Thoracic aorta (tissue), 2 donors: ENCODE measurements at regions not wholly inside any gene's neighbourhood (a gene's known extent, or its start where the extent isn't known, plus 50 kb on each side); places are given as distances from the start of the nearest gene placed in this dataset.
"Not testable (repeated sequence)": the region's sequence is repeated elsewhere in the genome, so short reads cannot be mapped to it uniquely, and the experiment has no call there.

Experiments used
- ATAC-seq: fragments of 150-250 bp; one replicate; pipeline ENCODE4 v1.8.0; 2017; ENCODE audit warnings: low read depth; ENCODE audit not compliant: insufficient number of reproducible peaks, low FRiP score
- DNase-seq: peaks from one replicate; pipeline ENCODE4 v3.0.0-alpha.2; 2020; ENCODE audit warnings: low spot score
- H3K27ac ChIP-seq, 2 donors: fragments of 200-600 bp; sonication (generic); 1 replicate in 1 of 2; 2 replicates in 1 of 2; pipeline ENCODE4 v1.5.1; 2016; ENCODE audit warnings: mild to moderate bottlenecking in 2 of 2, moderate library complexity in 2 of 2
- H3K27me3 ChIP-seq: fragments of 200-600 bp; sonication (generic); replicated peaks from 2 replicates; pipeline ENCODE4 v1.6.0; 2016; ENCODE audit warnings: mild to moderate bottlenecking; ENCODE audit not compliant: insufficient read depth
- H3K36me3 ChIP-seq: fragments of 200-600 bp; sonication (generic); one replicate; pipeline ENCODE4 v1.5.1; 2016
- H3K4me1 ChIP-seq, 2 donors: fragments of 200-600 bp; sonication (generic); 1 replicate in 1 of 2; 2 replicates in 1 of 2; pipeline versions ENCODE4 v1.5.1 to v1.6.0; 2016; ENCODE audit warnings: low read depth in 2 of 2, mild to moderate bottlenecking in 1 of 2; ENCODE audit not compliant: control insufficient read depth in 1 of 2
- H3K4me3 ChIP-seq: fragments of 200-600 bp; sonication (generic); 2 replicates; pipeline ENCODE4 v1.5.1; 2016; ENCODE audit warnings: mild to moderate bottlenecking
- H3K9me3 ChIP-seq: fragments of 200-600 bp; sonication (generic); 2 replicates; pipeline ENCODE4 v1.5.1; 2016
- CTCF ChIP-seq: fragments of 200-600 bp; sonication (generic); IDR thresholded peaks from one replicate; pipeline ENCODE4 v1.5.1; 2019; ENCODE audit warnings: antibody characterized with exemption

DNA sequence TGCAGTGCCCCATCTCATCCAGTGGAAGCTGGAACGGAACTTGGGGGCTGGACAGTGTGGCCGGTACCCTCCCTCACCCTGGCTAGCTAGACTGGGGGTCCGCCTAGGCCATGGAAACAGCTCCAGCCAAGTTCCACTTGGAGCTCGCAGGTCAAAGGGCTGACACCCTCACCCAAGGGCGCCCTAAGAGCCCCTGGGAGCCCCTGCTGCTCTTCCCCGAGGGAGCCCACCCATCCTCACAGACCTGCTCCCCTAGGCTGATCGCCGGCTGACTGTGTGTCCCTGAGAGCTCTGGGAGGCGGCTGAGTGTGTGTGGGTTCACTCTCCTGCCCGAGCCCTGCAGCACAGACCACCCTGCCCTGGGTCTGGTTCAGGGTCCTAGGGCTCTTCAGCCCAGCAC is 118.2 kb upstream of the OTOS start:
- Histone ChIP-seq H3K4me1 (peaks cover 13 to 31% of the 10 kb centered on the region in 2 donors), H3K27me3 (no peaks in the 10 kb centered on the region), H3K4me3 (no peak overlapping the region), H3K27ac (peak overlapping the region; percentile 90 to 100), H3K36me3 (no peaks in the 10 kb centered on the region), H3K9me3 (no peaks in the 10 kb centered on the region)
- no peak for ATAC-seq
- DNase-seq: no peak
- TF ChIP-seq CTCF: no peak

DNA sequence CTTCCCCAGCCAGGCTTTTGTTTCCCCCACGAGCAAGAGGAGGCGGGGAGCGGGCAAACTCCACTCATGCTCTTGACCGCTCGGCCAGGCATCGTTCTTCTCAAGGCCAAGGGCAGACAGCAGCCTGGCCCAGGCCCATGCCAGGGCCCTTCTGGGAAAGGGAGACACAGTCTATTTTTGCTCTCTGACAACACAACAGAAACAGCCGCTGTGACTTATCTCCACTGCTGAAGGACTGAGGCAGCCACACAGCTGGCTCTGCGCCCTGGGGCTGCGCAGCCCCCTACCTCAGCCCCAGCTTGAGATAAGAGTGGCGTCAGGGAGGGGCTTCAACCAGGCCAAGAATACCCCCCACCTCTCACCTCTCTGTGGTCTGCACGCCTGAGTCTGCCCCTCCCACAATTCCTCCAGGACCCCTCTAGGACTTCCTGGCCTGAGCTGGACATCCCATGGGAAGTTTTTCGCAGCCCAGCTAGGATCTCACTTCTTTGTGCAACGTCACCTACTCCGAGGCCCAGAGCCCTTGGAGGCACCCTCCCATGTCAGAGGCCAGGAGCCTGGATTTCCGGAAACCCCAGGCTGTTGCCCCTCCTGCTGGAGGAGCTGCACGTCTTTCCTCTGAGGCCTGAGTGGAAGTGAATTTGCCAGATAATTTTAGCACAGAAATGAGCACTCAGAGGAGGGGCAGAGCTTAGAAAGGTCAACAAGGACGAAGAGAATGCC is 118.9 kb upstream of the OTOS start:
- H3K36me3 ChIP-seq: no peaks in the 10 kb centered on the region
- ATAC-seq (peak; percentile 69), DNase-seq (peak; percentile 80)
- H3K9me3 ChIP-seq: no peaks in the 10 kb centered on the region
- TF ChIP-seq CTCF: peak; percentile 9
- peak overlapping the region; percentile 23 for H3K4me3 ChIP-seq
- H3K4me1 ChIP-seq: peaks cover 13 to 31% of the 10 kb centered on the region in 2 donors
- peak overlapping the region; percentile 90 to 100 for H3K27ac ChIP-seq
- H3K27me3 ChIP-seq: no peaks in the 10 kb centered on the region

DNA sequence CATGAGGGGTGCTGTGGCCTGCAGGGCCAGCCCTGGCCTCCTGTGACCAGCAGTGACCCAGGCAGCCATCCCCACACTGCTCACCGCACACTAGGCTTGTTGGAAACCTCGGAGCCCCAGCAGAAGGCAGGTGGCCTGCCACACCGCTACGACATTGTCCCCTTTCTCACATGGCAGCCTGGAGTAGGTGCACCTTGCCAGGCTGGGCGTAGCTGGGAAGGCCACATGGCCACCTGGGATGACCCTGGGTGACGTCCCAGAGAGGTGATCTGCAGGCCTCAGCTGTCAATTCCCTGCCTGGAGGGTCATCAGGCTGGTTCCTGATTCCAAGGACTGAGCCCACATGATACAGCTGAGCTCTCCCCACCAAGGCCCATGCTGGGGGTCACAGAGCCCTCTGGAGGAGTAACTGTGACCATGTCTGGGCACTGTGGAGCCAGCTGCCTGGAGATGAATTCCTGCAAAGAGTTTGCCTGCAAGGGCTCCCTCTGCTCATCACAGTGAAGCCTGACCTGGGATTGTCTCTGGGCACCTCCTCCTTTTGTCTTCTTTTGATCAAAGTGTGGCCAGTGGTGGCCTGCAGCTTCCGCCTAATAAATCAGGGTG is 119.6 kb upstream of the OTOS start:
- peaks cover 13 to 31% of the 10 kb centered on the region in 2 donors for H3K4me1 ChIP-seq
- ATAC-seq: no peak
- no peaks in the 10 kb centered on the region for H3K9me3 ChIP-seq
- H3K27ac ChIP-seq: peak overlapping the region; percentile 90 to 100
- DNase-seq: no peak
- no peaks in the 10 kb centered on the region for H3K36me3 ChIP-seq
- H3K4me3 ChIP-seq: no peak overlapping the region
- no peaks in the 10 kb centered on the region for H3K27me3 ChIP-seq
- no peak for TF ChIP-seq CTCF

DNA sequence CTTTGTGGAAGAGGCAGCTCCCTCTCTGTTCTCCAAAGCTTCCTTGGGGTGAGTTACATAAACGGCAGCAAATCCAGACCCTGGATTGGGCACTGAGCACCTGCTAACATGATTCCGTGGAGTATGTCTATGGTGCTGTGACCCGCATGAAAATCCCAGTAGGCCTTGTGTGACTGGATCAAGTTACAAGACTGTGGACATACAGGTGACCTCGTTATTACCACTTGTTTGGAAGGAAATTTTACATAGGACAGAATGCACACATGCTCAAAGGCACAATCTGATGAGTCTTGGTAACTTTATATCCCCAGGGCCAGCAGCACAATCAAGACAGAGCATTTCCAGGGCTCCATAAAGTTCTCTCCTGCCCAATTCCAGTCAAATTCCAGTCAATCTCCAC is 120.2 kb upstream of the OTOS start:
- Histone ChIP-seq H3K4me1 (peaks cover 13 to 31% of the 10 kb centered on the region in 2 donors), H3K9me3 (no peaks in the 10 kb centered on the region), H3K27ac (peak overlapping the region; percentile 90 to 100), H3K4me3 (no peak overlapping the region), H3K36me3 (no peaks in the 10 kb centered on the region), H3K27me3 (no peaks in the 10 kb centered on the region)
- ATAC-seq: no peak
- DNase-seq: no peak
- no peak for TF ChIP-seq CTCF

- H3K27me3 ChIP-seq, H3K36me3 ChIP-seq, DNase-seq, H3K27ac ChIP-seq, ATAC-seq, H3K9me3 ChIP-seq, H3K4me3 ChIP-seq: not testable (repeated sequence)
- peaks cover 13 to 31% of the 10 kb centered on the region in 2 donors for H3K4me1 ChIP-seq
Observed at GRCh38 chr2:240262578-240262977, 122.1 kb upstream of the OTOS start.
